Stromal cell of bone marrow (primary cell): ENCODE measurements at regions not wholly inside any gene's neighbourhood (a gene's known extent, or its start where the extent isn't known, plus 50 kb on each side); places are given as distances from the start of the nearest gene placed in this dataset.
"Not testable (repeated sequence)": the region's sequence is repeated elsewhere in the genome, so short reads cannot be mapped to it uniquely, and the experiment has no call there.

Source experiments
- DNase-seq: peaks from one replicate; pipeline ENCODE4 v3.0.0-alpha.2; 2012; ENCODE audit warnings: low read depth

DNA sequence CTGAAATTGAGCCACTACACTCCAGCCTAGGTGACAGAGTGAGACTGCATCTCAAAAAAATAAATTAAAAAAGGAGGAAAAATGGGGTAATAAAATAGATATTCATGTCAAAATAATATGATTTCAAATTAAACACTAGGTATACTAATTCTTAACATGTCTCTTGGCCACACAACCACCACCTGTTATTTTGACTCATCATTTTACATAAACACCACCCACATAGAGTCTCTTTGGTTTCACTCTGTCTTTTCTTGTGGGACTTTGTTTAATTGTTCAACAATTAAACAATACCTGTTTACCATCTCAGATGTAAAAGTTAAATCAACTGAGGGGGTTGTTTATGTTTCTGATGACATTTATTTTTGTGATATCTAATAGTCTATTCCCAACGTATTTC, 476.8 kb upstream of the ADGRB3 start:
- no peak for DNase-seq

DNA sequence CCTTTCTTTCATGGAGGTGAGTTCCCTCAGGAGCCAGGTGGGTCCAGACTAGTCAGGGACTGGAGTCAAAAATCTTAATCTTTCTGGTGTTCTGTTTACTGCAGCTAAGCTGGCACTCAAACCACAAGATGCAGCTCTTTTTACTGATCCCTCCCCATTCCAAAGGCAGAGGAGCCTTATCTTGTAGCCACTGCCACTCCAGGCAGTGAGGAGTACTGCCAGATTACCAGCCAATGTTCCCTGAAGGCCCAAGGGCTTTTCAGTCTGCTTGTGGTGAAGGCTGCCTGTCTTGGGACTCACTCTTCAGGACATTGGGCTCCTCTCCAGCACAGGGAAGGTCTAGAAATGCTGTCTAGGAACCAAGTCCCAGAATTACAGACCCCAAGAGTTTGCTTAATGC, 490.4 kb upstream of the ADGRB3 start:
- no peak for DNase-seq

DNA sequence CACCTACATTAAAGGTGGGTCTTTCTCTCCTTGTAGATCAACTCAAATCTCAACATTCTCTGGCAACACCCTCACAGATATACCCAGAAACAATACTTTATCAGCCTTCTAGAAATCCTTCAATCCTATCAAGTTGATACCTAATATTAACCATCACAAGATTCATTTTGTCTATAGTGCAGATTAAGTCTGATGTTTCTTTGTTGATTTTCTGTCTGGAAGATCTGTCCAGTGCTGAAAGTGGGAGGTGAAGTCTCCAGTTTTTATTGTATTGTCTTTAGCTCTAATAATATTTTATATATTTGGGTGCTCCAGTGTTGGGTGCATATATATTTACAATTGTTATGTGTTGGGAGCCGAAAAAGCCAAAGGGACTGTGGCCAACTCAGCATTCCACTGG, 493.9 kb upstream of the ADGRB3 start:
- DNase-seq: no peak

DNA sequence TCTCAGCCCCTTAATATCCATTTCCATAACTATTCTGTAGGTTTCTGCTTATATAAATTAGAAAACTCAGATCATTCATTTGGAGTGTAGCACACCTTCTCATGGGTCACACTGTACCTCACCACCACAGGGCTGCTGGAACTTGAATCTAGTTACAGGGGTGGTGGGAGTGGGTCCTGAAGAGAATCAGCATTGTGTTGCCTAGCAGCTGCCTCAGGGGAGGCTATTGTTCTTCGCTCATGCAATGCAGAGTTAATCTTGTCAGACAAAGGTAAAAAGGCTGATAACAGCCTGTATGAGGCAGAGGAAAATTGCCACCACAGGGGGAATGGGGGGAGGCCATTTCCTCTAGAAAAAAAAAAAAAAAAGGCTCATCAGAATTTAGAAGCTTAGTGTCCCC, 496.0 kb upstream of the ADGRB3 start:
- no peak for DNase-seq

DNA sequence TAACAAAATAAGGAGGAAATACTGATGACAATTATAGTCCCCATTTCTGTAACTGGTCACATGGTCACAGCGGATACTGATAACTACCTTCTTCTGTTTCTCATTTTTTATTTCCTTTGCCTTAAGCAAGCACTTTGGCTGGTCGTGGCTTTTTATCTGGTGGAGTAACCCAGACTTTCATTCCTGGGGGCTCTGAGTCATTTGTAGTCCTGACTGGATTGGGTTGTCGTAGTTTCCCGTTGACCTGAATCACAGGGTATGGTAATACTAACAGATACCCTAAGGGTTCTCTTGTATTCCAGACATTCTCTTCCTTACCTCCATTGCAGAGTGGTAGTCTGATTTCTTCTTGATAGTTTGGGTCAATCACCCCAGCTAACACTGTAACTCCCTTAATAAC, 500.3 kb upstream of the ADGRB3 start:
- DNase-seq: no peak

DNA sequence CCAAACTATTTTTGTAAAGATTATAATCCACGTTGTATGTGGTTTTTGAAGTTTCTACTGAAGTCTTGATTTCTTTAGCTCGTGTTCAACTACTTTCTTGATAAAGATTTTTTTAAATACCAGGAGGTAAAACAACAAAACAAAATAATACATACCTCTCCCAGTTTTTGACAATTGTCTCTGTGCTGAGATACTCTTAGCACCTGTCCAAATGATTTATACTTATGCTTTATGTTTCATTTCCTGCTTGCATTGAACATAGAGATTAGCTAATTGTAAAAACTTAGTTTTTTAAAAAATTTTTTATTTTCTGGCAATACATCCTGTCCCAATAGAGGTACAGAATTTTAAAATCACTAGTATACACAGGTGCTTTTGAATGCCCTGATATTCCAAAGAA, 506.9 kb upstream of the ADGRB3 start:
- no peak for DNase-seq

DNA sequence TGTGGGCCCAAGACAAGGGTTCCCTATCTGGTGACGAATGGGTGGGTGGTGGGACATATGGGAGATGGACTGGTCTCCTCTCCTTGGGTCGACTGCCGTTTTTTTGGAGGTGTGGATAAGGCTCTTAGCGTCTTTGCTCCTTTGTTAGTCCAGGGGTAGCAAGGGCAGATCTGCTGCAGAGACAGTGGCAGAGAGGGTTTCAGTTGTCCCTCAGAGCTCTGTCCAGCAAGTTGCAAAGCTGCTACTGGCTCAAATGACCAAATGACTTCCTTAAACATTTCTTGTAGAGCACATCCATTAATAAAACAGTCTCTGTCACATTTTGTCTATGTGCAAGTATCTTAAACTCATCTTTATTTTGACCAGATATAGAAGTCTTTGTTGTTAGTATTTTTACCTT, 508.0 kb upstream of the ADGRB3 start:
- DNase-seq: no peak

DNA sequence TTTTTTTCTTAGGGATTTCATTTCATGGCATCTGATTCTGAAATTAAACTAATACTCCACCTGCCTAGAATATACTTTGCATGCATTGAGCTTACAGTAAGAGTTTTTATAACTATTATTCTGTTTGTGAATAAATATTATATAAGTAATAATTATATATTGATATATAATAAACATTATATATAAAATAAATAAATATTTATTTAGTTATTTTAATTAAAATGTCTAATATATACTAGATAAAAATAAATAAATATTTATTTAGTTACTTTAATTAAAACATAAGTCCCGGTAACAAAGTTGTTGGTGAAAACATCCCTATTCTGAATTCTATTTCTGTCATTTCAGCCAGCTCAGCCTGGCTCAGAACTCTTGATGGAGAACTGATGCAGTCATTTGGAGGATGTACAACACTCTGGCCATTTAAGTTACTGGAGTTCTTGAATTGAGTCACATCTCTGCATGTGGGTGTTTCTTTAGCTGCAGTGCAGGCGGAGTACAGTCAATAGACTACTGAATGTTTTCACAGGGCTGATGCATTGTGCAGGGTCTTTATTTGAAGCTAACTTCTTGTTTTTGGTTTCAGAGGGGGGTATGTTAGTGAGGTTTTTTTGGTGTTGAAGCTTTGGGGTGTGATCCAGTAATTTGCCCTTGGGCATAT, 508.9 kb upstream of the ADGRB3 start:
- no peak for DNase-seq

DNA sequence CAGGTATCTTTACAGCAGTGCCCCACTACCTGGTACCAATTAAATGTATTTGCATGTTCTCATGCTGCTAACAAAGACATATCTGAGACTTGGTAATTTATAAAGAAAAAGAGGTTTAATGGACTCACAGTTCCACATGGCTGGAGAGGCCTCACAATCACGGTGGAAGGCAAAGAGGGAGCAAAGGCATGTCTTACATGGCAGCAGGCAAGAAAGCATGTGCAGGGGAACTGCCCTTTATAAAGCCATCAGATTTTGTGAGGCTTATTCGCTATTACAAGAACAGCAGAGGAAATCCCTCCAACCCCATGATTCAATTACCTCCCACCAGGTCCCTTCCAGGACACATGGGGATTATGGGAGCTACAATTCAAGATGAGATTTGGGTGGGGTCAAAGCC, 512.1 kb upstream of the ADGRB3 start:
- DNase-seq: not testable (repeated sequence)

DNA sequence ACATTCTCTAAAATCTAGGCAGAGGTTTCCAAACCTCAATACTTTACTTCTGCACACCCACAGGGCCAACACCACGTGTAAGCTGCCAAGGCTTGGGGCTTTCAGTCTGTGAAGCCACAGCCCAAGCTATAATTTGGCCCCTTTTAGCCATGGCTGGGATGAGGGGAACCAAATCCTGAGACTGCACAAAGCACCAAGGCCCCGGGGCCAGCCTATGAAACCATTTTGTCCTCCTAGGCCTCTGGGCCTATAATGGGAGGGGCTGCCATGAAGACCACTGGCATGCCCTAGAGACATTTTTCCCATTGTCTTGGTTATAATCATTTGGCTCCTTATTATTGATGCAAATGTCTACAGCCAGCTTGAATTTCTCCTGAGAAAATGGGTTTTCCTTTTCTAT, 513.0 kb upstream of the ADGRB3 start:
- no peak for DNase-seq

DNA sequence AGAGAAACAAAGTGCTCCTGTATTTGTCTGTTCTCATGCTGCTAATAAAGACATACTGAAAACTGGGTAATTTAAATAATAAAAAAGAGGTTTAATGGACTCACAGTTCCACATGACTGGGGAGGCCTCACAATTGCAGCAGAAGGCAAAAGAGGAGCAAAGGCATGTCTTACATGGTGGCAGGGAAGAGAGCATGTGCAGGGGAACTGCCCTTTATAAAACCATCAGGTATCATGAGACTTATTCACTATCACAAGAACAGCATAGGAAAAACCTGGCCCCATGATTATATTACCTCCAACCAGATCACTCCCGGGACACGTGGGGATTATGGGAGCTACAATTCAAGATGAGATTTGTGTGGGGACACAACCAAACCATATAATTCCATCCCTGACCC, 514.1 kb upstream of the ADGRB3 start:
- DNase-seq: not testable (repeated sequence)

DNA sequence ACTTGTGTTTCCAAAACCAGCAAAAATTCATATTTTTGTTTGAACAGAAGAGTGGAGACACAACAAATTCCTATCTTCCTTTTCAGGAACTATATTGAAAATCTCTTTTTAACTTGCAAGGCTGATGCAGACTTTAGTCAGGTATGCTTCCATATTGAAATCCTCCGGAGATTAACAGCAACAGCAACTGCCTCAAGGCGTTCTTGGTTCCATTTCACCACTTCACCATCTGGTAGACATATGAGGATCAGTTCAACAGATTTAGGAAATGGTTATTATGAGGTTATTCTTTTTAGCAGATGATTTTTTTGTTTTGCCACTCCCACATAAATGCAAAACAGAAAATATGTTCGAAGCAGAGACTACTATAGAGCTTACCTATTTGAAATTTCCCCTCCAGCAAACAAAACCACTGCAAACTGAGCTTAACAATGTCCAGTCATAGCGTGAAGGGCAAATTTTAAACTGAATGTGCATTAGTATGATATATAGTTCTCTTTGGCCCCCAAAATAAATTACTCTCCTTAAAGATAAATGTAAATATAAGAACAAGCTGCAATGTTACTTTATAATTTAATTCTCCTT, 520.5 kb upstream of the ADGRB3 start:
- no peak for DNase-seq

DNA sequence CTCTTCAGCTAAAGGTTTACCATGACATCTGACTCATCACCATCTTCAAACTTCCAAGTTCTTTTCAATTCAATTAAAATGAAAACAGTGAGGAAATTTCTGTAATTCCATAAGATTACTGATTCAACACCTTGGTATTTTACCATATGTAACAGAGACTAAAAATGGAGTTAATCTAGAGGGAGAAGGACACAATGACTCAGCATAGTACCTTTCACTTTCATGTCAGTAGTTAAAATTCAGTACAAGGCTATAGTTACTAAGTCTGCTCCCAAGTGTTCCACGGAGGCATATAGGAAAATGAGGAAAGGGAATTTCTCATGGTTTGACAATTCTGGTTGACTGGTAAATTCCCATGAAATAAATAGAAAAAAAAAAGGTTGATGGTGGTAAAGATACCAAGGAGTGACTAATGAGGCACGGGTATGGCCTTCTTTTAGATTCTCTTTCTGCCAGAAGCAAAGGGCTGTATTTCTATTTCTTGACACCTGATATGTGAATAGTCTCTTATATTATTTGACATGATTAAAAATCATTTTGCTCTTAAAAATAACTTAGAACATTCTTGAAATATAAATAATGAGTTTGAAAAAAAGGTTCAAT, 526.7 kb upstream of the ADGRB3 start:
- DNase-seq: no peak

DNA sequence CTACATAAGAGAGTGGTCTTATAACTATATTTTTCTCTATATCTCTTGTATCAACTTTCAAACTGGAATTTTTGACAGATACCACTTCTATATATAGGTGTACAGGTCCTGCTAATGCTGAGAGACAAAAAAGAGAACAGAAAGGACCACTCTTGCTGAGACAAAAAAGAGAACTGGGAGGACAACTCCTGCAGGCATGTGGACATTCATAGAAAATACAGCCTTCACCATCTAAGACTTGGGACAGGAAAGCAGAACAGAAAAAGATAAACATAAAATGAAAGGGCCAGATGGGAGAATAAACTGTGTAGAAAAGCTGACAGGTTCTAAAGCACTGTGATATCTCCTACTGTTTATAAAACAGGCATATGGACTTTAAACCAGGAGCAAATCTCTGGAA, 541.0 kb upstream of the ADGRB3 start:
- DNase-seq: no peak

DNA sequence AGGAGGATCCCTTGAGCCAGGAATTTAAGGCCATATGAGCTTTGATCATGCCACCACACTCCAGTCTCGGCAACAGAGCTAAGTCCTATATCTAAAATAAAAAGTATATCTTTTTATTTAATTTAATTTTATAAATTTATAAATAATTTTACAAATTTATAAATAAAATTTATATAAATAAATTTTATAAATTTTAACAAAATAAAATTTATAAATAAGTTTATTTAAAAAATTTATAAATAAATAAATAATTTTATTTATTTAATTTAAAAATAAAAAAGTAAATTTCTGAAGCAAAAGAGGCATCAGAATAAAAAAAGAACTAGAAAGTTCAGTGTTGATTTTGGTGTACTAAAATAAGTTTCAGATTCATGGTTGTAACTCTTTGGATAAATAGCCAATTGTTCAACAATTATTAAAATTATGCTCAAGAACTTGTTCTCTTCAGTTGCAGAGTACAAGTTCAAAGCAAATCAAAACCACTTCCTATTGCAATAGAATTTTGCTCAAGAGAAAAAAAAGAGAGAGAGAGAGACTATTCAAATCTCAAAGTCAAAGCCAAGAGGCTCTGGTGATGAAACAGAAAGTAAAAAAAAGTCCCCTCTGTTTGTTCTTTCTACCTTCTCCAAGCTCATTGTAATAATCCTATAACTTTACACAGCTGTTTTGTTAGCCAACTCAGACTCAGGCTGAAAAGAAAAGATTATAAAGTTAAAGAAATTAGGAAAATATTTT, 547.5 kb upstream of the ADGRB3 start:
- DNase-seq: no peak

DNA sequence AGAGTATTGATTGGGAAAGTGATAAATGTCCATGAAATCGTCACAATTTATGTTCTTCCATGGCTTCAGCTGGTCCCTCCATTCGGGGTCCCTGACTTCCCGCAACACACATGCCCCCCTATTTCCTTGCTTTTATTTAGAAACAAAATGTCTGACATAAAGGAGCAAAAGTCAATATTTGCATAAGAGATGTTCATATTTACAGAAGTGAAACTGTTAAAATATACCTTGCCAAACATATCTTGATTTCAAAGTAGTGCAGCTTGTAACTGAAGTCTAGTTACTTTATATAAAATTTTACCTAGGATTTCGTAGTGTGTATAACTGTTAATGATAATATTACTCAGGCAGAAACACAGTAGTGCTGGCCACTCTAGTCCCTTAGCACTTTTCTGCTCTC, 548.9 kb upstream of the ADGRB3 start:
- no peak for DNase-seq

DNA sequence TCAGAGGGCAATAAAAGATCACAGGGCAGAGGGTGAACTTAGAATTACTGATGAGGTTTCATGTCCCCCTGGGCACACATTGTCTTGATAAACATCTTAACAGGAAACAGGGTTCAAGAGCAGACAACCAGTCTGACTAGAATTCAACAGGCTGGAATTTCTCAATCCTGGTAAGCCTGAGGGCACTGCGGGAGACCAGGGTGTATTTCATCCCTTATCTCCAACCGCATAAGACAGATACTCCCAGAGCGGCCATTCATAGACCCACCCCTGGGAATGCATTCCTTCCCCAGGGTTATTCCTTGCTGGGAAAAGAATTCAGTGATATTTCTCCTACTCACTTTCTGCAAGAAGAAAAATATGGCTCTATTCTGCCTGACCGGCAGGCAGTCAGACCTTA, 549.5 kb upstream of the ADGRB3 start:
- not testable (repeated sequence) for DNase-seq

DNA sequence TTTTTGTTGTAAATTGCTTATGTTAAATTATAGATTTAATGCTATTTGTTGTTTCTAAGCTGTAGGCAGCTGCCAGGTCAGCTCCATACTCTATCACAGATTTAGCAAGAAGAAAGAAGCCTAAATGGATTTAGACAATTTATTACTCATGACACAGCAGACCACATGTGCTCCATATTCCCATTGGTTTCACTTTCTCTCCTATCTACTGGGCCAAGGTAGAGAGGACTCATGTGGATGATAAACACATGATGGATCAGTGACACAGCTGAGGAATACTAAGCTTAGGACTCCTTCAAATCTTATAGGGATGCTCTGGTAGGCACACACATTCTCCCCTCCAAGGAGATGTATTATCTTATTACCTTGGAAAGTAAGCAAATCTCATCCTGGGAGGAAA, 553.0 kb upstream of the ADGRB3 start:
- no peak for DNase-seq

DNA sequence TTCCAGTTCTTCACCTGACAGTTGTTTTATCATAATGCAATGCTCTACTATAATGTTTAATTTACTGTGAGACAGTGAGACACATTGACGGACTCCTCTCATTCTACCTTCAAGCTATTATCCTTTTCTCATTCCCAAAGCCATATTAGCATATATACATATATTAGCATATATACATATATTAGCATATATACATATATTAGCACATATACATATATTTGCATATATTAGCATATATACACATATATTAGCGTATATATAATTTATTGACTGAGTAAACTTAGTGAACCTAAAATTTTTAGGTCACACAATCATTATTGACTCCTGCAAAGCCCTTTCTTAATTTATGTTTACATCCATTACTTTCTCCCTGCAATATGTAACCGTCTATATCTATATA, 555.0 kb upstream of the ADGRB3 start:
- no peak for DNase-seq

DNA sequence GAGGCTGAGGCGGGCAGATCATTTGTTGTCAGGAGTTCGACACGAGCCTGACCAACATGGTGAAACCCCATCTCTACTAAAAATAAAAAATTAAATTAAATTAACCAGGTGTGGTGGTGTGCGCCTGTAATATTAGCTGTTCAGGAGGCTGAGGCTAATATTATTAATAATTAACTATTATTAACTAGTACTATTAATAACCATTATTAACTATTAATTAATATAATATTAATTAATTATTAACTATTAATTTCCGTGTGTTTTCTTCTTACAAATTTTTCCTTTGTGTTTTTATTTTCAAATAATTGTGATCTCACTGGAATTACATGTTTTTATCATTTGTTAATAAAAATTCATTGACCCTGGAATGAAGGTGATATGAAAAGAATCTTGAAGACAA, 557.4 kb upstream of the ADGRB3 start:
- no peak for DNase-seq

DNA sequence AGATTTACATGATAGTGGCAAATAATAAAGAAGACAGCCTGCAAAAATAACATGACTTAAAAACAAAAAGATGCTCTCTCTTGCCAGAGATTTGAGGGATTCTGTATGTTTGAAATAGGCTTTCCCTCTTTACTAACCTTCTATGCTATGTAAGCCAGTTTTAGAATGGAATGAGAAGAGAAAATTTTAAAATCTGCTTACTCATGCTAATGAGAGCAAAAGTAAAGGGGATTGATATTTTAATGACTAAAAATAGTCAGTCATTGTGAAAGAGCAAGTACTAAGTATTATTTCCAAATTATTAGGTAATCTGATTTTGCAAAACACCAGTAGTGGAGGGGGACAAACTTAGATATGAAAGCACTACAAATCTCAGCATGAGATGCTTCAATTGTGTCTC, 563.3 kb upstream of the ADGRB3 start:
- no peak for DNase-seq

DNA sequence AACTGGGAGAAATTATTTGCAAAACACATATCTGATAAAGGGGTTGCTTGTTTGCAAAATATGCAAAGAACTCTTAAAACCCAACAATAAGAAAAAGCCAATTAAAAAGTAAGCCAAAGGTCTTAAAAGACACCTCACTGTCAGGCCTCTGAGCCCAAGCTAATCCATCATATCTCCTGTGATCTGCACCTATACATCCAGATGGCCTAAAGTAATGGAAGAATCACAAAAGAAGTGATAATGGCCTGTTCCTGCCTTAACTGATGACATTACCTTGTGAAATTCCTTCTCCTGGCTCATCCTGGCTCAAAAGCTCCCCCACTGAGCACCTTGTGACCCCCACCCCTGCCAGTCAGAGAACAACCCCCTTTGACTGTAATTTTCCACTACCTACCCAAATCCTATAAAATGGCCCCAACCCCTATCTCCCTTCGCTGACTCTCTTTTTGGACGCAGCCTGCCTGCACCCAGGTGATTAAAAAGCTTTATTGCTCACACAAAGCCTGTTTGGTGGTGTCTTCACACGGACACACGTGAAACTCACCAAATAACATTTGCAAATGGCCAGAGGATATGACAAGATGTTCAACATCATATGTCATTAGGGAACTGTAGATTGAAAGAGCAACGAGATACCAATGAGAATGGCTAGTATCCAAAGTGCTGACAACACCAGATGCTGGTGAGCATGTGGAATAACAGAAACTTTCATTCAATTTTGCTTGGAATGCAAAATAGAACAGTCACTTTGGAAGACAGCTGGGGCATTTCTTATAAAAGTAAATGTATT, 565.0 kb upstream of the ADGRB3 start:
- no peak for DNase-seq

DNA sequence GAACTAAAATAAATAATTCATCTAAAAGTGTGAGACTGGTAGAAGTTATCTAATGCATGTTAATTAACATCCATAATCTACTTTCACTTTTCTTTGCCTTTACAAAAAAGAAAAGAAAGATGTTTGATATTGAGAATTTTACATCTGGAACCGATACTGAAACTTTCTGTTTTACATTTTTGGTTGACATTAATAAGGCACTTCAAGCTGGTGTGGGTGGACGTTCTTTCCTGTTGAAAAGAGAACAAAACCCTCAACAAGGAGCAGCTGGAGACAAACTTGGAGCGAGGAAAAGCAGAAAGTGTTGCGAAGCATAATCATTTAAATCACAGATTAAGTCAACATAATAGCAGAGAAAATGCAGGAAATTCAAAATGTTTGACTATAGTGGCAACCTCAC, 575.2 kb upstream of the ADGRB3 start:
- DNase-seq: no peak
